NOMO-1 (cell line): ENCODE measurements at regions not wholly inside any gene's neighbourhood (a gene's known extent, or its start where the extent isn't known, plus 50 kb on each side); places are given as distances from the start of the nearest gene placed in this dataset.

Experiments
- DNase-seq, 2 experiments: peaks; one replicate each; lab custom pipeline; 2025; ENCODE audit not compliant: unreplicated experiment in 2 of 2; lab: John Stamatoyannopoulos, UW

DNA sequence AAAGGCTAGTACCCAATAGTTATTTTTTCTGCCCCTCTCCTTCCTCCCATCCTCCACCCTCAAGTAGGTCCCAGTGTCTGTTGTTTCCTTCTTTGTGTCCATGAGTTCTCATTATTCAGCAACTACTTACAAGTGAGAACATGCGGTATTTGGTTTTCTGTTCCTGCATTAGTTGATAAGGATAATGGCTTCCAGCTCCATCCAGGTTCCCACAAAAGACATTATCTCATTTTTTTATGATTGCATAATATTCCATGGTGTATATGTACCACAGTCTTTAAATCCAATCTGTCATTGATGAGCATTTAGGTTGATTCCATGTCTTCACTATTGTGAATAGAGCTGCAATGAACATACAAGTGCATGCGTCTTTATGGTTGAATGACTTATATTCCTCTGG lies 128.3 kb upstream of the ANKRD55 start:
- no peak for DNase-seq

DNA sequence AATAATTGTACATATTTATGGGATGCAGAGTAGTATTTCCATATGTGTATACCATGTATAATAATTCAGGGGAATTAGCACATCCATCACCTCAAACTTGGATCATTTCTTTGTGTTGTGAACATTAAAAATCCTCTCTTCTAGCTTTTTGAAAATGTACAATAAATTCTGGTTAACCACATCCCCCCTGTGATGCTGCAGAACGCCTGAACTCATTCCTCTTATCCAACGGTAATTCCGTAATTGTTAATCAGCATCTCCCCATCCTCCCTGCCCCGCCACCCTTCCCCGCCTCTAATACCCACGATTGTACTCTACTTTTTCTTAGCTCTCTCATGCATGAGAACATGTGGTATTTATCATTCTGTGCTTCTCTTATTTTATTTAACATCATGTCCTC lies 127.7 kb upstream of the ANKRD55 start:
- no peak for DNase-seq

DNA sequence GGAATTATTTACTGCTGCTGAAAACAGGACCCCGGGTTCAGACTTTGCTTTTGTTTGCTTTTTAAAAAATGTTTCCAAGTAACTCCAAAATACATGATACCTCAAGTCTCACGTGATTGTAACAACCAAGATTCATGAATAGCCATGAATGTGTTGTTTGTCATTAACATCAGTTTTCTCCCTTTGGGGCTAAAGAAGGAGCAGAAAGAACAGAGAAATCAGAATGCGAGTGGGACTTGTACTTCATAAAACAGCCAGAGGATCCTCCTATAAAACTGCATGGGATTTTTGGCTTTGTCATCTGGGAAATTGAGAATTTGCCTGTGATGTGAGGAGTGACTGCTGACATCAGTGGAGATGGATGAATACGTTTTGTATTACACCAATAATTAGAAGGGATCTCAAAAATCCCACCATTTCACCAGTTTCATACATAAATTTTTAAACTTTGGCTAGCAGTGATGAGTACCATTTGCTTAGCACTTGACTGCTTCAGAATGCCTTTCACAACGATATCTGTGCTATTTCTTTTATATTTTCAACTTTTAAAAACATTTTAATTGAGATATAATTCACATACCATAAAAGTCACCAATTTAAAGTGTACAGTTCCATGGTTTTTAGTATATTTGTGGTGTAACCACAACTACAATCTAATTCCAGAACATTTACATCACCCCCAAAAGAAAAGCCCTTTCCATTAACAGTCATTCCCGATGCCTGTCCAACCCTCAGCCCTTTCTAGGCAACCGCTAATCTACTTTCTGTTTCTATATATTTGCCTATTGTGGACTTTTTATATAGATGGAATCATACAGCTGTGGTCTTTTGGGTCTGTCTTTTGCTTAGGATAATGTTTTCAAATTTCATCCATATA lies 126.9 kb upstream of the ANKRD55 start:
- no peak for DNase-seq

DNA sequence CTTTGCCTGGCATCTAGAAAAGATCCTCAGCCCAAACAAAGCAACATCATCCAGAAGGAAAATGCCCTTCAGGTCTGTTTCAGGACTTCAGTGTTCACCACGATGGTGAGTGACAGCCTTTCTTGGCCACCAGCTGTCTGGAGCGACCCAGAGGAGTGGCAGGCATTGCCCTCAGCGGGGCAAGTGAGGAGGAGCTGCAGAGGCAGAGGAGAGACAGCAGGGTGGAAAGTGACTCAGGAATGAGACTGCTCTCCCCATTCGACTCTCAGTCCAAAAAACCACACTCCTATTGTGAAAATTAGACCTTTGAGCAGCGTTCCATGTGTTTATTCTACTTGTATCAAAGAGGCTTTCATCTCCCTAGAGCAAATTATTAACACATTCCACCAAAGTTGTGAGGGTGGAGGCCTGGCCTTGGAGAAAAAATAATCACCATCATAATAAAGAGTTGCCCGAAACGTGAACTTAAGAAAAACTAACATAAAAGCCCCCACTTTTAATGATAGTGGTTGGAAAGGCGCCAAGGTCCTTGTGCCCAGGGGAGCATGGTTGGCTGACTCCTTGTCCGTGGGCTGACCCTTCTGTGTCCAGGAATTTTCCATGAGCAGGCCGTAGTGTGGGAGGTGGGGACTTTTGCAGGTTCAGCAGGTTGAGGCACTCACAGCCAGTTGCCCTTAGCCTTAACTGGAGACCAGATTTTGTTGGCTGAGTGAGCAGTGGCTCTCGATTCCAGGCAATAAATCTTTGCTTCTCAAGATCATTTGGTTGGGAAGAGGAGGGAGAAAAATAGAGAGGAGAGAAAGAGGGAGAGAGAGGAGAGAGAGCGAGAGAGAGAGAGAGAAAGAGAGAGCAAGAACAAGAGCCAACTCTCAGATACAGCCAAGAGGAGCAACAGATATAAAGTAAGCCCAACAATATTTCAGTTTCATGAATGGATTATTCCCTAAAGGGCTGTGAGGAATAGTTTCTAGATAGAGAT lies 125.9 kb upstream of the ANKRD55 start:
- DNase-seq, result no peak

DNA sequence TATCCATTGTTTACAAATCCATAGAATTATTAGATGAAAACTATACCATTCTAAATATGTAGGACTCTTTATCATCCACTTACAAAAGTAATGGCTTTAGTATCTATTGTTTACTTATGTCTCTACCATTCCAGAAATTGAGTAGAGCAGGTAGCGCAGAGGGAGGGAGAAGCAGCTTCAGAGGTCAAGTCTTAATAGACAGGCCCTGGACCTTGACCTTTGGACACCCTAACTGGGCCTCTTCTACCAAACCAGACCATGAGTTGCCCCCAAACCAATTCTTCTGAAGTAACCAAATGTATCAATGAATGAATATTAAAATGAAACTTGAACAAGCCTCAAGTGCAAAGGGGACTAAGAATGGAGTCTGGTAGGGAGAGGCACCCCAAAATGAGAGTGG lies 124.9 kb upstream of the ANKRD55 start:
- no peak for DNase-seq

DNA sequence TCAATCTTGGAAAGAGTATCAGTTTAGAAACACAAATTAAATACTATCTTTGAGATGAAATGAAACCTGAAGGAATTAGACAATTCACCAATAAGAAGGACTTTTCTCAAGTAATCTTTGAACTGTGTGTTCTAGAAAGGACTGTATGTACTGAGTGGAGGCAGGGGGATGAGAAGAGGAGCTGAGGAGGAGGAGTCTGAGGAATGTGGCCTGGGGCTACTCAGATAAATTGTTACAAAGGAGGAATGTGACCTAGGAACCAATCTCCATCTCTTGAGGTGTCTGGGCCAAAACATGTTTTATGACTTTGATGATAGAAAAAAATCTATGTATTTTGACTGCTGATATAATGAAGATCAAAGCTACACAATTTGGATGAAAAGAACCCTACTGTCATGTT lies 124.3 kb upstream of the ANKRD55 start:
- no peak for DNase-seq

DNA sequence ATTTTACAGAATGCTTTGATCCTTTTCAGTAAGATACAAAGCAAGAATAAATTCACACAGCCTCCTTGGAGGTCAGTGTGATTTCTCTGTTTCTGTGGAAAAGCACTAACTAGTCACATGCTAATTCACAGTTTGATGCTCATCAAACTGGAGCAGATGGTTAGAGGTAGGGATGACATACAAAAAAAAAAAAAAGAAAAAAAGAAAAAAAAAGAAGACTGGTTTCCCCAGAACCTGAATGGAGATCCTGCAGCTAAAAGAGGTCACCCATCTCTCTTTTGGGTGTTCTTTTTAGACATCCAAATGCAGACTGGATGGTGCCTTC lies 123.7 kb upstream of the ANKRD55 start:
- no peak for DNase-seq

DNA sequence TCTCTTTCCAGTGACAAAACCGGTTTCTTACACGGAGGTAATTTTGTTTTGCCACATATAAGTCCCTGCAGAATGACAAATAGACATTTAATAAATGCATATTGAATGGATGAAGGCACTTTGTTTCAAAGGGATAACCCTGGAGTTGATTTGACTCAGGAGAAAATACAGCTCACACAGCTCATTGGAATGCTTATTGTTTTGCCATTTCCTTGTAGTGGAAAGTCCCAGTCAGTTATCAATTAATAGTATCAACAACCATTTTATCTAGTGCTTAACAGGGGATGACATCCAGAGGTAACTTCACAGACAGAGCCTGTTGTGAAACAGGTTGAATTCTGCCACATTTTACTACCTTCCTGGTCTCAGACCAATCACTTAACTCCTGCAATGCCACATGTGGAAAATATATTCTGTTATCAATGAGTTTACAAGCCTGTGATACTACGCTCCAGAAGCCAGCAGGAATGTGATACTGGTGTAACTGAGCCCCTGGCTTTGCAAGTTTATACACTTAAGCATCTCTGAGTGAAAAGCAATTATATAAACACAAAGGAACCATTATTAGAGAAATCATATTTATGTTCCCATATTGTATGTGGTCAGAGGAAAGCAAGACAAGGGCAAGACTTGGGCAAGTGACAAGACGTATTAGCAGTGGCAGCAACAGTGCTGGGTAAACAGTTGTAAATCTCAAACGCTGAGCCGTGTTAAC lies 123.1 kb upstream of the ANKRD55 start:
- no peak for DNase-seq

DNA sequence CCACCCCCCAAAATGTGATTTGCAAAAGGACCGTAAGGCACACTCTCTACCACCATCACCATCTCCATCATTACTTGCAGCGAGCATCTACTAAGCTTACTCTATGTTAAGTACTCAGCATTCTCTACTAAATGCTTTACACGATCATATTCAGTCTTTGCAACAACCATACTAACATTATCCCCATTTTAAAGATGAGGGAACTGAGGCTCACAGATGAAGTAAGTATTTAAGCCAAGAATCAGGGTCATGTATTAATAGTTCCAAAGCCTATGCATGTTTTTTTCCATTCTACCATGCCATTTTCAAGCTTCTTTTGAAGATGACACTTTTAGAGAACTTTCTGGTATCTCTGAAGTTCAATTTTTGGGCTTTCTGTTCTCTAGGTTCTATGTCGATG lies 121.7 kb upstream of the ANKRD55 start:
- no peak for DNase-seq

DNA sequence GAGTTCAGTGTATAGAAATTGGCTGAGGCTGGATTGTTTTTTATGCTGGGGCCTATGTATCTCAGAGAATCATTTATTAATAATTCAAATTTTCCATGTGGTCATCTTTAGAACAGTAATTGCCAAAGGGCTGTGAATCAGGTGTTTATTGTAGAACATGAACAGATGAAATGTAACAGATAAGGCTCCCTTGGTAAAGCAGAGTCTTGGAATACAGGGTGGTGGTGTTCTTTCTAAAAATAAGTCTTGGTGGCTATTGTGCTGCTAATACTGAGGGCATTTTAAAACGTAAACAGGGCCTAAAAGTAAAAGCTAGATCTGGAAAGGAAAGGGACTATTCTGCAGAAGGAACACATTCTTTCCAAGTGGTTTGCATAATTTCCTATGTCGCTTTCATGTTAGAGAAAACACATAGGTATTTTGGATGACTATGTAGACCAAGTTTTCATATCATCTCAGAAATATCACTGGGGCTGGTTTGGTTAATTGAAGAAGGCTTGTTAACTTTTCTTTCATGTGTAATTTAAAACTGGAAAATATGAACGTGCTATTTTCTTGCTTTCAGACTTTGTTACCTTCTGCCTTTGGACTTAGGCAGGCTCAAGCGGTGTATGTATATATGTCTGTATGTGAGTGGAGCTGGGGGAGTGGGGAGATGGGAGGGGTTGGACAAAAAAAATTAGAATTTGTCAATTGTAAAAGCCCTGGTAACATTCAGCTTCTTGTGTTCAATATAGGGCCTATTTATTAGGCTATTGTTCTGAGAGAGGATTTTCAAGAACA lies 119.9 kb upstream of the ANKRD55 start:
- no peak for DNase-seq

DNA sequence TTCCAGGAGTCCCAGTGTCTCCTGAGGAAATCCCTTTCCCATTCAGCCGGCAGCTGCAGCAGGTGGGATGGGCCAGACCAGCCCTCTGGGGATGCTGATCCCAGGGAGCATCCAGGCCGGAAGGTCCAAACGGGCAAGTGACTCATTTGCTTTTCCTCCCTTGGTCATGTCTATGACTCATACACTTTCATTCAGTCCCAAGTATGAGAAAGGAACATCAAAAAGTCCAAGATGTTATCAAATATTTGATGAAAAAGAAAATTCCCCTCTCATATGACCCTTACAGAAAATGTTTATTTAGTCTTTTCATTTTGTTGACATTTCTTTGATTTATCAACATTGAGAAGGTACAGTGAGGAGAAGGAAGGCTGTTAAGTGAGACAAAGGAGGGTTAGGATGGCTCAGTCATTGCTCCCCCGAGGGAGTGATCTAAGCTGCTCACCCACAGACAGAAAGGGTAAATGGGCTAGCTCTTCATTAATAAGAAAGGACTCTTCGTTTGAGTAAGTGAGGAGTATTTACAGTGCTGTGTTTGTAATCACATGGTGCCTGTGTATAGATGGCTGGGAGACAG lies 117.6 kb upstream of the ANKRD55 start:
- DNase-seq, result no peak

DNA sequence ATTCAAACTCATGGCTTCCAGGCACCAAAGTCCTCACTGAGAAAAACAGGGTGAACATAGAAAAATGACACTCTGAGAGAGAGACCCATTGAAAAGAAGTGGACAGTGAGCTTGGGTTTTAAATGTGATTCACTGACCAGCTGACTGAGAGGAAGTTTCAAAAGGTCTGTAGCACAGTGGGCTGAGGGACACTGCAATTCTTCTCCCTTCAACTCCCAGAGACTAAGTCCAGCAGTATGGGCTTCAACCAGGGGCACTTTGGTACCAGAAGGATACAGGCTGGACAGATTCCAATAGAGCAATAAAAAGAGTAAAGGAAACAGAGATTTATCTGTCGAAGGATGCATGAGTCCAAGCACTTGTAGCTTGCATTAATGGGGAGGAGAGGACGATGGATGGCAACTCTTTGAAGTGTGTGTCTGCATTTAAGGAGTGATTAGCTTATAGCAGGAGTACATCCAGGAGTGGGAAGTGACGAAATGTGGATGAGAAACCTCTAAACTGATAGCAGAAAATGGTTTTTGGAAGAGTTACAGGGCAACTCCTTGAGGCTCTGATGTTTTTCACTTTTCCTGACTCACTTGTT lies 117.0 kb upstream of the ANKRD55 start:
- DNase-seq, result no peak

DNA sequence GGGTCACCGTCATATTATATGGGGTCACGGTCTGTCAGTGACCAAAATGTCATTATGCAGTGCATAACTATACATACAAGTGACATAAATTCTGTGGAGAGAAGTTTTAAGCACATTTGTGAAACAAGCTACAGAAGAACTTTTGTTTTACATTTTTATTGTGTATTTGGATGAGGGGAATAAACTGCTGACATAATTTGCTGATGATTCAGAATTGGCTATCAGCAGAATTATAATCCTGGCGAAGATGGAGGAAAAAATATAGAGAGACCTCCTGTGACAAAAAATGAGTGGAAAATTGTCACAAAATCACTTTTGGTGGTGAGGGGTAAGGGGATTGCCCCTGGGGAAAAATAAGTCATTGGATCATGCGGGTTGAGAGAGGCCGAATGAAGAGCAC lies 116.3 kb upstream of the ANKRD55 start:
- no peak for DNase-seq

DNA sequence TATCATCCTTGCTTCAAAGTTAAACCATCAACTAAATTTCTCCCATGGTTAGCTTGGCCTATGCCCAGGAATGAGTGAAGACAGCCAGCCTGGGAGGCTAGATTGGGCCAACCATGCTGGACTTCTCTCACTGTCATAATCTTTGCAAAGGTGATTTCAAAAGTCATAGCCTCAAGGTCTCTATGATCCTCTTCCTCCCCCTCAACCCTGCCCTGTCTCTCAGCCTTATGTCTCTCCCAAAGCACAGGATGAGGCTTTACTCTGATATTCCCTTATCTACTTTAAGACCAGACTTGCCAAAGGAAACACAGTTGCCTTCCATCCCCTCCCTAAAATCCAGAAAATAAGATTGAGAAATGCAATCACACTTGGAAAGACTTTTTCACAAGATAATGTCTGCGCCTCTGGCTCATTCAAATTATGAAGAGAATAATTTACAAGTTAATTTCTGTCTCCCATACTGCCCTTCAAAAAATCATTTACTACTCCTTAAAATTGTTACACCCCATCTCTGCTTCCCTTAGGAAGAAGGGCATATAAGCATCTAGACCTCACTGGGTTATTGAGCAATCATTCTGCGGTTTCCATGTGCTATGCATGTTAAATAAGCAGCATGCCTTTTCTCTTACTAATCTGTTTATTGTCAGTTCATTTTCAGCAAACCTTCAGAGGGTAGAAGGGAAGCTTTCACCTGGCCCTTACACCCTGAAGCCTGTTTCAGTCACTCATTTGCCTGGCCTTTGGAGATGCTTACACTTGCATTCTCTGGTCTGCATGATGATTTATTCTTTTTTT lies 113.8 kb upstream of the ANKRD55 start:
- DNase-seq, result peak; percentile 46 to 89

DNA sequence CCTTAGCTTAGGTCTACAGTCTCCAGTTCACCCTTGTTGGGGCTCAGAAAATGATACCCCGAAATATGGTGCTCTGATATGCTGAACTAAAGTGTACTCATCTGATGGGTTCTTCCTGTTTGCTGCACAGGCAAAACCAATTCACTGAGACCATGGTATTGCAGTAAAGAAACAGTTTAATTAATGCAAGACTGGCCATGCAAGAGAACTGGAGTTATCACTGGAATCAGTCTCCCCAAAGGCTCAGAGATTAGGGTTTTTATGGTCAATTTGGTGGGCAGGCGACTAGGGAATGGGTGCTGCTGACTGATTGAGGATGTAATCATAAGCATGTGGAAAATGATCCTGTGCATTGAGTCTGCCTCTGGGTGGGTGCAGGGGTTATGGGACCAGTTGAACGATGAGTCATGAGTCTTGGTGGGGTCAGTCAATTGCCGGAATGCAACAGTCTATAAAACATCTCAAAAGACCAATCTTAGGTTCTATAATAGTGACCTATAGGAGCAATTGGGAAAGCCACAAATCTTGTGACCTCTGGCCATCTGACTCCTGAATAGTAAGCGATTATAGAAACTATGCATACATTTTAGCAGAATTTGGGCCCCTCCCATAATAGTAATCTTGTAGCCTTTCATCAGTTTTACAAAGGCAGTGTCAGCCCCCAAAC lies 113.0 kb upstream of the ANKRD55 start:
- no peak for DNase-seq

DNA sequence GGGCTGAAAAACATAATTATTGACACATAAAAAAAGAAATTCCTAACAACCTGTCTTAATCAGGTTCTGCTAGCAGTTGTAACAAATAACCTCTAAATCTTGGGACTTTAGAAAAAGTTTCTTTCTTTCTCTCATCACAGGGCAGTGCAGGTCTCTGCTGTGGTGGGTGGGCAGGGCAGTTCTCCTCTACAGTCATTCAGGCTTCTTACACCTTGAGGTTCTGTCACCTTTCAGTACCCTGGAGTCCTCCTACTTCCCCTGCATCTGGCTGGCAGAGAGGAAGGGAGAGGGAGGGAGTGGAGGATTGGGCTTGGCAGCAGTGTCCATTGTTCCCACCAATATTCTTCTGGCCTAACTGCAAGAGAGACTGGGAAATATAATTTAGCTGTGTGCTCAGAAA lies 112.2 kb upstream of the ANKRD55 start:
- DNase-seq, result no peak

DNA sequence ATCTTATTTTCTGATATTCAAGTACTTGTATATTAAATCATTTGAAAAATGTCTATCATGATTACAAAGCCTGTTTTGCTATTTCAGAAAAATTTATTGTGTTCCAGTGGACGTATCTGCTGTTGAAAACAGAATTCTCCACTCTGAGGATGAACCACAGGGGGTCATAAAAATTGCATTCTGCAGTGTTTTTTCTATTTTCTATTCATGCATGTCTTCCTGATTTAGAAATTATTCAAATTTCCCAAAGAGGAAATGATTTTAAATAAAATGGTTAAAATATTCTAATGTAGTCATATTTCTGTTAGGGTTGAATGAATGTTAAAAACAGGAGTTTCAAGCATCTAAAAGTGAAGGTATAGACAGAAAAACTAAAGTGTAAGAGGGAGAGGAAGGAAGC lies 111.5 kb upstream of the ANKRD55 start:
- DNase-seq, result no peak

DNA sequence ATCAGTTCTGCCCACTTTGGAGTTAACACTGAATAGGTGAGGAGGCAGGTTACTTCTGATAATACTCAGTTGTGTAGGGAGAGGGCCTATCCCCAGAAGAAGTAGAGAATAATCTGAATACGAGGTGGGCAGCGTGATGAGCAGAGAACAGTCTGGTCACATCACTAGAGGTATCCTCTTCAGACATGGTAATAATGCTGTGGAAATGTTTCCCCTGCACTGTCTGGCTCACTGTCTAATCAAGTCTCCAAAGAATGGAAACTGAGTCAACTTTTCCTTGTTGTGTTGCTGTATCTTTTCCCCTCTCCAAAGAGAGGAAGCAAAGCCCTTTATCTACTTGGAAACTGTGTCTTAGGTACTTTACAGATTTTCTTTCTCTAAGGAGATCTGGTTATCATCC lies 110.9 kb upstream of the ANKRD55 start:
- no peak for DNase-seq
